ENCODE measurements at regions not wholly inside any gene's neighbourhood (a gene's known extent, or its start where the extent isn't known, plus 50 kb on each side); places are given as distances from the start of the nearest gene placed in this dataset.

DNA sequence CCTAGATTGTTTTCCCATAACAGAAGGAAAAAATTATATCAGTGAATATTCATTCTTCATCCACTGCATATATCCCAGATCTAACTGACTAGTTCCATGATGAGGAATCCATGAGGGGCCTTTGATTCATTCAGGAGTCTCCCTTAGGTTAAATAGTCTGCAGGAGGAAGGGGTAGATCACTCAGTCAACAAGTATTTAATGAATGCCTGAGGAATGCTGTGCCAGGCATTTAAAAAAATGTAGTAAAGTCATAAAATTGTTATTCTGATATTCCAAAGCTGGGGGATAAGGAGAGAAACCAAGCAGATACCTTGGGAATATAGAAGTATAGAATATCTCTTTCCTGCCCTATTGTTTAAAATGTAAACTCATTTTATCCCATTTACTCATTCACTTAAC, 216.2 kb upstream of the CAND1 start:
- TF ChIP-seq POLR2AphosphoS5 (IDR thresholded peaks at IDR 0.05; ENCODE audit: borderline replicate concordance, low read depth, low read length): no peak
- no peak for TF ChIP-seq EZH2 (IDR thresholded peaks at IDR 0.05)

Data from SK-N-MC (cell line).